ENCODE measurements at regions not wholly inside any gene's neighbourhood (a gene's known extent, or its start where the extent isn't known, plus 50 kb on each side); places are given as distances from the start of the nearest gene placed in this dataset.

- DNase-seq (ENCODE audit: low spot score) = no peak
These were observed 266.1 kb upstream of the TMTC4 start for GRCh38 chr13:100940658-100941057.

- DNase-seq (ENCODE audit: low spot score) = no peak
These were observed 259.2 kb upstream of the TMTC4 start for GRCh38 chr13:100933841-100934240.

GRCh38 chr13:100922599-100922998 is 248.0 kb upstream of the TMTC4 start:
- DNase-seq (ENCODE audit: low spot score) = no peak

- no peak for DNase-seq (ENCODE audit: low spot score)
These were observed 246.5 kb upstream of the TMTC4 start for GRCh38 chr13:100921139-100921538.

GRCh38 chr13:100917011-100917410 is 242.4 kb upstream of the TMTC4 start:
- DNase-seq (ENCODE audit: low spot score) = no peak

- no peak for DNase-seq (ENCODE audit: low spot score)
These were observed 238.5 kb upstream of the TMTC4 start for GRCh38 chr13:100913143-100913542.

- no peak for DNase-seq (ENCODE audit: low spot score)
These were observed 229.8 kb upstream of the TMTC4 start for GRCh38 chr13:100904293-100904976.

GRCh38 chr13:100899720-100900316 is 225.2 kb upstream of the TMTC4 start:
- DNase-seq (ENCODE audit: low spot score) = no peak

GRCh38 chr13:100898431-100898830 is 223.8 kb upstream of the TMTC4 start:
- no peak for DNase-seq (ENCODE audit: low spot score)

GRCh38 chr13:100895651-100896050 is 221.1 kb upstream of the TMTC4 start:
- DNase-seq (ENCODE audit: low spot score) = no peak

GRCh38 chr13:100892981-100893380 is 218.4 kb upstream of the TMTC4 start:
- DNase-seq (ENCODE audit: low spot score) = no peak

GRCh38 chr13:100890645-100891044 is 216.1 kb upstream of the TMTC4 start:
- no peak for DNase-seq (ENCODE audit: low spot score)

GRCh38 chr13:100887729-100888151 is 213.1 kb upstream of the TMTC4 start:
- DNase-seq (ENCODE audit: low spot score) = no peak

- DNase-seq (ENCODE audit: low spot score) = no peak
These were observed 208.9 kb upstream of the TMTC4 start for GRCh38 chr13:100883453-100883852.

- no peak for DNase-seq (ENCODE audit: low spot score)
These were observed 206.8 kb upstream of the TMTC4 start for GRCh38 chr13:100881291-100881864.

GRCh38 chr13:100880166-100880565 is 205.6 kb upstream of the TMTC4 start:
- DNase-seq (ENCODE audit: low spot score) = no peak

GRCh38 chr13:100879255-100879654 is 204.7 kb upstream of the TMTC4 start:
- DNase-seq (ENCODE audit: low spot score) = no peak

- no peak for DNase-seq (ENCODE audit: low spot score)
These were observed 201.4 kb upstream of the TMTC4 start for GRCh38 chr13:100876044-100876403.

- no peak for DNase-seq (ENCODE audit: low spot score)
These were observed 200.9 kb upstream of the TMTC4 start for GRCh38 chr13:100875392-100876043.

- no peak for DNase-seq (ENCODE audit: low spot score)
These were observed 198.2 kb upstream of the TMTC4 start for GRCh38 chr13:100872761-100873160.

- DNase-seq (ENCODE audit: low spot score) = no peak
These were observed 196.3 kb upstream of the TMTC4 start for GRCh38 chr13:100870898-100871297.

- DNase-seq (ENCODE audit: low spot score) = no peak
These were observed 186.3 kb upstream of the TMTC4 start for GRCh38 chr13:100860866-100861265.

- no peak for DNase-seq (ENCODE audit: low spot score)
These were observed 185.3 kb upstream of the TMTC4 start for GRCh38 chr13:100859861-100860260.
